WI38 (cell line): ENCODE measurements at regions not wholly inside any gene's neighbourhood (a gene's known extent, or its start where the extent isn't known, plus 50 kb on each side); places are given as distances from the start of the nearest gene placed in this dataset.

Source experiments
- H3K4me3 ChIP-seq: 2 replicates; pipeline ENCODE4 v1.5.1; 2011; ENCODE audit warnings: low read depth, mild to moderate bottlenecking, control low read depth, low read length
- TF ChIP-seq, protein P1 (sequence below): IDR thresholded peaks from 2 replicates; pipeline ENCODE4 v1.5.1; 2012; ENCODE audit warnings: low read depth, mild to moderate bottlenecking, control low read depth, low read length

DNA sequence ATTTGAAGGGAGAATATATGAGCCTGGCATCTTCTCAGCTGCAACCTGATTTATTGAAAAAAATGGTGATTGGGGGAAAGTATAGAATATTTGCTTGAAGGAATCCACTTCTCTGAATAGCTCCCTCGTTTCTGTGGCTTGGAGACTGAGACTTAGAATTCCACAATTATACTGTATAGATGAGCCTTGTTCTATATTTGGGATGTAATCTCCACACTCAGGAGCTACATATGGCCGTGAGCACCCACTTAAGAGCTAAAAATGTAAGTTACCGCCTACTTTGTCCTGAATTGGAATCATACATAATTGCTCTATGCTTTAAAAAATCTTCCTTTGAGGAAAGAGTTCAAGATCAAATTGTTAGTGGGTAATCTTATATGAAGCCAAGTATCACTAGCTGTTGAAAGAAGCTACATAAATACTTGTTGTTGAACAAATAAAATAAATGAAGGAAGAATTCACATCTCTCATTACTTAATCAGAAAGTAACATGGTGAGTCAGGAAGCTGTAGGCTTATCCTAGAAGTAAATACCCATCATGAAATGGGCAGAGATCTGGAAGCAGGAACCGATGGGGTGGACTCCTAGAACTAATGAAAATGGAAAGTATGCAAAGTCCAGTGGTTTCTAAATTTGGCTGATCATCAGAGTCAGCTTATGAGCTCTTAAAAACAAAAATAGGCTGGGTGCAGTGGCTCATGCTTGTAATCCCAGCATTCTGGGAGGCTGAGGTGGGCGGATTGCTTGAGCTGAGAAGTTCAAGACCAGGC, 254.3 kb downstream of the SOX4 start:
- TF ChIP-seq, protein P1, sequence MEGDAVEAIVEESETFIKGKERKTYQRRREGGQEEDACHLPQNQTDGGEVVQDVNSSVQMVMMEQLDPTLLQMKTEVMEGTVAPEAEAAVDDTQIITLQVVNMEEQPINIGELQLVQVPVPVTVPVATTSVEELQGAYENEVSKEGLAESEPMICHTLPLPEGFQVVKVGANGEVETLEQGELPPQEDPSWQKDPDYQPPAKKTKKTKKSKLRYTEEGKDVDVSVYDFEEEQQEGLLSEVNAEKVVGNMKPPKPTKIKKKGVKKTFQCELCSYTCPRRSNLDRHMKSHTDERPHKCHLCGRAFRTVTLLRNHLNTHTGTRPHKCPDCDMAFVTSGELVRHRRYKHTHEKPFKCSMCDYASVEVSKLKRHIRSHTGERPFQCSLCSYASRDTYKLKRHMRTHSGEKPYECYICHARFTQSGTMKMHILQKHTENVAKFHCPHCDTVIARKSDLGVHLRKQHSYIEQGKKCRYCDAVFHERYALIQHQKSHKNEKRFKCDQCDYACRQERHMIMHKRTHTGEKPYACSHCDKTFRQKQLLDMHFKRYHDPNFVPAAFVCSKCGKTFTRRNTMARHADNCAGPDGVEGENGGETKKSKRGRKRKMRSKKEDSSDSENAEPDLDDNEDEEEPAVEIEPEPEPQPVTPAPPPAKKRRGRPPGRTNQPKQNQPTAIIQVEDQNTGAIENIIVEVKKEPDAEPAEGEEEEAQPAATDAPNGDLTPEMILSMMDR, result no peak
- no peak overlapping the region for H3K4me3 ChIP-seq

DNA sequence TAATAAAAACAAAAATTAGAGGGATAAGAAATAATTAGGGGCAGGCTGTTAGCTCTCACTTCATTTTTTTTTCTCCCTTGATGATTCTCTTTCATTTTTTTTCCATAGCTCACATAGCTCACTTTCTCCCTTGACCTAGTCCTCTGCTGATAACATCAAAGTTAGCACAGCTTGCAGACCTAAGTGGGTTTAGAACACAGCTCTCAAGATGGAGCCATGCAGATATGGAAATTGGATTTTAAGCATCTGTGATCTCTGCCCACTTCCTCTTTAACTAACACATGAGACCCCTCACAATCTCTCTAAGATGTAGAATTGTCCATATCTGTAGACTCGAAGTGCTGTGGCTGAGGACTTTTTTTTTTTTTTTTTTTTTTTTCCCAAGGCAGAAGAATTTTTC, 257.1 kb downstream of the SOX4 start:
- TF ChIP-seq, protein P1, result no peak
- H3K4me3 ChIP-seq, result no peak overlapping the region

DNA sequence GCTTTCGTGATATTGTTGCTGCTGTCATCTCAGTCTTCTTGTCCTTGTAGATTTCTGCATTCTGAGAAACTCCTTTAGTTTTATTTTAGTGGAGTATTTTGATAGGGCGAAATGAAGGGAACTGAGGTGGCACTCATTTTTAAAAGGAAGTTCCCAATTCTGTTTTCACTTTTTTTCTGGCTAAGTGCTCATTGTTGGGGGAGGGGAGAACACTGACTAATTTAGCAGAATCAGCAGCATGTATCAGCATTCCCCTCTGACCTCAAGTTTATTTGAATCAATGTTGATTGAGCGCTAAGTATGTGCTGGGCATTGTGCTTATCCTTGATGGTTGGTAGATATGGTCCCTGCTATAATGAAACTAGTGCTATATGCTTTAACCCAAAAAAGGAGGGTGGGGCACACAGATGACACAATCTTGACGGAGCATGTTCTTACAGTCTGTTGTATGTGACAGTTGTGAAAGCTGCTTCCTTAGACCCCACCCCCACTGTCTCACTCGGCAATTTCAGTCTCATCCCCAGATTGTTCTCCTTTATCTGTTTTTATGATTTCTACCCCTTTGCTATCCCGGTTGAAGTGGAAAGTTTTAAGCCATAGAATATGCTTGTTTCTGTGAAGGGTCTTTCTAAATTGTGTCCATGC, 262.4 kb downstream of the SOX4 start:
- TF ChIP-seq, protein P1, result no peak
- no peak overlapping the region for H3K4me3 ChIP-seq

DNA sequence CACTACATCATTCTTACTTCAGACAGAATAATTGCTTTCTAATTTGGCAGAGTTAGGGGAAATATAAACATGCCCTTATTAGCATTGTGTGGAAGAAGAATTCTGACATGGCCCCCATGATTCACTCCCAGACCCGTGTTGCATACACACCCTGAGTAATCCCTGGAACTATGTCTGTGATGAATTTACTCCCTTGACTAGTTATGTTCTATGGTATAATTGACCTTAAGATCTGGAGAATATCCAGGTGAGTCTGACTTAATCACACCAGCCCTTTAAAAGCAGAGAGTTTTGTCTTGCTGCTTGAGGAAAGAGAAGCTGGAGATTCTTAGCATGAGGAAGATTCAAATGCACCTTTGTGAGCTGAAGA, 262.9 kb downstream of the SOX4 start:
- no peak overlapping the region for H3K4me3 ChIP-seq
- TF ChIP-seq, protein P1, result no peak

DNA sequence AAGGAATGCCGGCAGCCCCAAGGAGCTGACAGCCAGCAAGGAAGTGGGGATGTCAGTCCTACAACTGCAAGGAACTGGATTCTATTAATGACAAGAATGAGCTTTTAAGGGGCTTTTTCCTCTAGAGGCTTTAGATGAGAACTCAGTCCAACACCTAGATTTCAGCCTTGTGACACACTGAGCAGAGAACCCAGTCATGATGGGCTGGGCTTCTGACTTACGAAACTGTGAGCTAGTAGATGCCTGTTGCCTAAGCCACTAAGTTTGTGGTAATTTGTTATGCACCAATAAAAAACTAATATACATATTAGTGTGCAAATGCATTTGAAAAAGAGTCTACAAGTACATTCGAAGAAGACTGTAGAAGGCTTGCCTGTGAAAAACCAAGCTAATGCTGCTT, 263.3 kb downstream of the SOX4 start:
- no peak overlapping the region for H3K4me3 ChIP-seq
- TF ChIP-seq, protein P1, result no peak

DNA sequence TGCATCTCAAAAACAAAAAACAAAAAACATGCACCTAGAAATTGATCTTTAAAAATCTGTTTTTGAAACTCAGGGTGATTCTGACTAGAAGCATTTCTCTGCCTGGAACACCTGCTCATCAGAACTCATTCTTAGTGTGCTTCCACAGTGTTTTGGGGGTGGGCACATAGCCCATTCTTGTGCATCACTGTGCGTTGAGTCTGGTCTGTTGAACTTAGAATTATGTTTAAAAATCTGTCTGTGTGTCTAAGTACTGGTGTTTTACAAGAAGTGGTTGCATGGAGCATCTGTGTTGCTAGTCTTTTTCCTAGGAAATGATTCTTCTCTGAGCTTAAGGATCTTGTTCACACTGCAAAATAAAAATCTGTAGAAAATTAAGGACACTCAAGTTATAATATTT, 264.5 kb downstream of the SOX4 start:
- TF ChIP-seq, protein P1, result no peak
- H3K4me3 ChIP-seq, result no peak overlapping the region

DNA sequence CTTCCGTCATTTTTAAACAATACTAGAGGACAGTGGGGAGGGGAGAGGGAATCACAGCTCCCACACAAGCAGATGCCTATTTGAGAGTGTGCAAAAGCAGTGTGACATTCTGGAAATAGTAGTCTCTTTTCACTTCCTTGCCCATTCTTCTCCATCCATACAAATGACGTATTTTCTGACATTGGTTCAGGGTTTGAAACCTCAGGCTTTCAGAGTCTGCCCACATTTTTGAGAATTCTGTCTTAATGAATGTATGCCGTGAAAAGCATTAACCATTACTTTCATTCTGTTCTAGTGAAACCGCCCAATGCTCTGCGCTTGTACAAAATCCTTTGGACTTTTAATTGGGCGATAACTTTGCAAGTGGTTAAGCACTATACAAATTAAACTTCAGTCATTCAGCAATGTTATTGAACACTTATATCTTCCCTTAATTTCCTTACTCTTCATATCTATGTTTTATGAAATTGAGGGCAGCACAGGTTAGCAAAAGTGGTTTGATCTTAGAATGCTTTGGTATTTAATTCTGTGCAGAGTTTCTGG, 265.7 kb downstream of the SOX4 start:
- H3K4me3 ChIP-seq, result no peak overlapping the region
- TF ChIP-seq, protein P1, result no peak
